Fibroblast of upper back skin (primary cell): ENCODE measurements at regions not wholly inside any gene's neighbourhood (a gene's known extent, or its start where the extent isn't known, plus 50 kb on each side); places are given as distances from the start of the nearest gene placed in this dataset.
A peak's percentile ranks its signal among the peaks of the same experiment; 100 is the strongest.

ENCODE experiments used
- DNase-seq: peaks from one replicate; pipeline ENCODE4 v3.0.0-alpha.2; 2013

GRCh38 chr13:78420814-78421213 is 182.5 kb downstream of the POU4F1 start:
- no peak for DNase-seq

DNA sequence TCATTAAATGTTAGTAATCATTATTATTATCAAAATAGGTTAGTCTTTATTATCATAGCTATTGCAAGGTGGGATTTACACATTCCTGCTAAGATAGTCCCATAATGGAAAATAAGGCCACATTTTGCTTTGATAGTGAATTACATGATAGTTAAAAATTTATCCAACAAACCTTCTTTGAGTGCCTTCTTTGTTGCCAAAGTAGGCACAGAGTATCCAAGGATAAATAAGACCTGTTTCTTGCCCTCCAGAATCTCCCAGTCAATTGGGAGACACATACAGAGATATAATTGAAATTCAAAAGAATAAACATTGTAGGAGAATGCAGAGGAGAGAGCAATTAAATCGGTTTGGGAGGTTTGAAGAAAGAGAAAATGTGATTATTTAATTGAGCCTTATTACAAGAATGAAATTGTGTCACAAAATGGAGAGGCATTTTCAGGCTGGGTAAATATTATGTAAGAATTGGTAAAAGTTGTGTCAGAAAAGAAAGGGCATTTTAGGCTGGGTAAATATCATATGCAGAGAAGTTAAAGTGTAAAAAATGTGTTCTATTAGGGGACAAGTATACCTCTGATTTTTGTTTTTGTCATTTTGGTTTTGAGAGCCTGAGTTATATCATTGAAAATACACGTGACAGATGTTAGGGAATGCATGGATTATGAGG is 189.3 kb downstream of the POU4F1 start:
- no peak for DNase-seq

GRCh38 chr13:78410847-78411246 is 192.5 kb downstream of the POU4F1 start:
- no peak for DNase-seq

DNA sequence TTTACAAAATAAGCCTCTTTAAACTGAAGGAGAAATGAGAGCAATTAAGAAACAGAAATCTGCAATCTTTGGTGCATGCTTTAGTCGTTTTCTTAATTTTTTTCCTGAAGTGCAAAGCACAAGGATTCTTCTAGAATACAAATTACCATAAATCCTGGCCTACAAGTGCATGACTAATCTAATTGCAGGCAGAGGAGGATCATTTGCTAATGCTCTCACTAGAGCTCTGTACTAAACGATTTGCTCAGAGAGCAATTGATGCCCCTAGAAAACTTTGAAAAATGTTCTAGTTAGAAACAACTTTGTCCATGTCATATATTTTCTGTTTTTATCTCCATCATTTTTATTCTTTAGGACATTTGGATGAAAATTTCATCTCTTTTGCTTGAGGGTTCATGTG is 193.2 kb downstream of the POU4F1 start:
- DNase-seq, result no peak

DNA sequence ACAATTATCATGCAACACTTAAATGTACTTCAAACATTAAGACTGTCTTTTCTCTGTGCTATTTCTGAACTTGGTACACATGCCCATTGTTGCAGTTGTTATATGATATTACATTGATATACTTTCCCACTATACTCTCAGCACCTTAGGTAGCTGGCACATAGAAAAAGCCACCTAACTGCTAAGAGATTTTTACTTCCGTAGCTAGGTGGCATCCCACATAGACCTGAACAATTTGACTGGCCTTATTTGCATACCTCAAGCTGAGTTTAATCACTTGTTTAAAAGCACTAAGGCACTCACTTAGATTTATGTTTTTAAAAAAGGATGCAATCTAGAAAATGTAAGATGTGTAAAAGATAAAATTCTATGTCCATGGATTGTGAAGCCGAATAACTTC is 194.2 kb downstream of the POU4F1 start:
- DNase-seq, result no peak

- DNase-seq, result no peak
Observed at GRCh38 chr13:78404846-78405360, 198.4 kb downstream of the POU4F1 start.

- no peak for DNase-seq
Observed at GRCh38 chr13:78402708-78403400, 200.5 kb downstream of the POU4F1 start.

GRCh38 chr13:78401873-78402707 is 201.3 kb downstream of the POU4F1 start:
- no peak for DNase-seq

DNA sequence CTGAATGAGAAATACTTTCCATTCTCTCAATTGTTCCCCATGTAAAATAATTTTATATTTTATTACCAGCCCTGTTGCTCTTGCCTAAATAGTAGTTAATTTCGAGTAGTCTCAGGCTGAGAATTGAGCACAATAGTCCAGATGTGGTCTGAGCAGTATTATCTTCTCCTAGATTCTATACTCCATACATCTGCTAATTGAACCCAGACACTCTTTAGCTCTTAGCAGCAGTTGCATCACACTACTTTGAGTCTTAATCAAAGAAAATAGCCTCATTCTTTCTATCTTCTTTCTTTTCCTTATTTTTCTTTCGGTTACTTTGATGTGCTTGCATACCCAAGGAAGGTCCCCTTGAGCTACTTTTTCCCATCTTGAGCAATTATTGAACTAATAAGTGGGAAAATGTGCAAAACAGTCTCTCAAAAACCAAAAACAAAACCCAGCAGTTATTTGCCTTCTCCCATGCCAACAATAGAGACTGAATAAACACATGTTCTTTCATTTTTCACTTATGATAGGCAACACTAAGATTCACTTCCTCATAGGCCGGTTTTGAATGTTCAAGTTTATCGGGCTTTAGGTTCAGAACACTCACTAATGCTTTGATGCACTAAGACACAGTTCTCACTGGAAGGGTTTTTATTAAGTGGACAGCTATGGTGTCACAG is 204.5 kb downstream of the POU4F1 start:
- DNase-seq, result no peak

DNA sequence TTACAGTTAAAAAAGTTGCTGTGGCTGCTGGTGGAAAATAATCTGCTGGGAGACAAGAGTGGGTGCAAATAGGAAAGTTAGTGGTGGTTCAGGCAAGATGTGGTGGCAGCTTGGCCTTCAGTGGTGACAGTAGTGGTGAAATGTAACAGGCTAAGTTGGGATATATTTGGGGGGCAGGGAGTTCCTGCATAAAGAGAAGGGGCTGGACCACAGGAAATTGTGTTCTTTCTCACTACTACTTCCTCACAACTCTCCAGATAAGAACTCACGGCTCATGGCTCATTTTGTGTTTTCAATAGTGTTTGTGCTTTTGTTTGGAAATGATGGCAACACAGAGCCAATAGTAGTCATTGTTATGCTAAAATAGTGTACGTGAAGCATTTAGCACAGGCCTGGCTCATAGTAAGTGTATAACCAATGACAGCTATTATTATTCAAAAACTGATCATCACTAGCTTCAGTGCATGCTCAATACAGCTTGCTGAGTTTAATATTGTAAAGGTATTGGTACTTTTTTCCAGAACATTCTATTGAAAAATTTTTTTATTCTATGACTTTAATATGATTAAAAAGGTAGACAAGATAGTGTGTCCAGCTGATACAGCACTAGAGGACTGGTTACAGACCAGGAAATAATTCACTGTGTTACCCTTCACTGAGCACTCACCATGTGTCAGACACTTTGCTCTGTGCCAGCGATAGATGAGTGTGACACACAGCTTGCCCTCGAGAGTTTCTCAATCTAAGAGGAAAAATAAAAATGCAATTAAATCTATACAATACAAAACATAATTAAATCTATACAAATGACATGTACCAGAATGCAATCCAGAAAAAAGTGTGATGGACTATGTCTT is 209.8 kb downstream of the POU4F1 start:
- no peak for DNase-seq

DNA sequence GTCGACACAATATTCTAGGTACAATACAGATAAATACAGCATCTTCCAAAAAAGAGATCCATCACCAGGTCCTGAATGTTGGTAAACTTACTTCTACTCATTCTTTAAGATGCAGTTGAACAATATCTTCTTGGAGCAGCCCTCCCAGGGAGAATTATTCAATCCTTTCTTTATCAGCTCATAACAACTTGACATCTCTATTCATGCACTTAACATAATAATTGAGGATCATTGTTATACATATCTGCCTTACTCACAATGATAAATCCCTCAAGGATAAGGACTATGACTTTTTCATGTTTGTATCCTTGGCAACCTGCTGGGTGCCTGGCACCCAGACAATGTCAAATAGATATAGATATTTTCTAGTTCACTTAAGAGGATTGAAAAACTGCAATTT is 219.5 kb downstream of the POU4F1 start:
- no peak for DNase-seq

DNA sequence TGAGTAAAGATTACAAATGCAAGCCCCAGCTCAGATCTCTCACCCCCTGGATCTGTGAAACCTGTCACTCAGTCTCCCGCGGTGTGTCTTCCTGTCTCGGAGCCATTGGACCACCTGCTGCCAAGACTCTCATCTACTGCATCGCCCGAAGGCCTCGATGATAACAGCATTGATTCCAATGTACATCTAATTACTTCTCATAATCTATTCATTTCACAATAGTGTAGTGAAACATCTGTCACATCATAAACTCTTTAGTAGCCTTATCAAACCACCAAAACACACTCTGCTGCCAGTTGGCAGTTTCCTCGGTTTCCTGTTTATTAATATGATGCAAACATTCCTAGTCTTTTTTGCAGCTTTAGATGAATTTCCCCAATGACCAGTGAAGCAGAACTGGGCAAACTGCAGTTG is 220.3 kb downstream of the POU4F1 start:
- DNase-seq, result no peak

- no peak for DNase-seq
Observed at GRCh38 chr13:78382491-78382890, 220.9 kb downstream of the POU4F1 start.

DNA sequence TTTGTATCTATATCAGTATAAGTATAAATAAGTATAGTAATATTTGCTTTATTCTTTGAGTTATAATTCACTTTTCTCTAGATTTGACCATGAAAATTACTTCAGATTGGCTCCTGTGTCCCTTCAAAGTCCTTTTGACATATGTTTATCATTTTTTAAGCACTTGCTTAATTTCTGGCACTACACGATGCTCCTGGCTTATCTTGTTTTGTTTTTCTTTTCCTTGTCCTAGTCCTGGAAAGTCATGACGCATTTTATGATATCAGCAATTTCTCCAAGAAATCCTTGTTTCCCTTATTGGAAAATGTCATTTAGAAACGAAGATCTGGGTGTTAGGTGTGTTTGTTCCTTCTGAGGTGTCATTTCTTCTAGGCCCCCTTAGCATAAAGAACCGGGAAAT is 226.5 kb downstream of the POU4F1 start:
- DNase-seq, result no peak

GRCh38 chr13:78376033-78376432 is 227.3 kb downstream of the POU4F1 start:
- no peak for DNase-seq

DNA sequence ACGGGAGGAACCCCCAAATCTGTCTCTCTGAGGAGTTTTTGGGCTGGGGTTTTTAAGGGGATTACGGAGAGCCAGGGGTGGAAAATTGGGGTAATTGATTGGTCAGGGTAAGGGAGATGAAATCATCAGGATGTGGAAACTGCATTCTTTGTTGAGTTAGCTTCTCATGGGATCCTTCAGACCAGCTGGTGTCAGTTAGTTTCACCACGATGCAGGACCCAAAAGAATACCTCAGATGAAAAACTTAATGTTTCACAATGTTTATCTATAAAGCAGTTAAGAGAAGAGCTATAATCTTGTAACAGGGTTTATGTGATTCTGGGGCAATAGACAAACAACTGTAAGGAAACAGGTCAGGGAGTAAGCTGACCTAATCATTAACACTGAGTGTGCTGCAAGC is 230.8 kb downstream of the POU4F1 start:
- DNase-seq, result peak; percentile 34

DNA sequence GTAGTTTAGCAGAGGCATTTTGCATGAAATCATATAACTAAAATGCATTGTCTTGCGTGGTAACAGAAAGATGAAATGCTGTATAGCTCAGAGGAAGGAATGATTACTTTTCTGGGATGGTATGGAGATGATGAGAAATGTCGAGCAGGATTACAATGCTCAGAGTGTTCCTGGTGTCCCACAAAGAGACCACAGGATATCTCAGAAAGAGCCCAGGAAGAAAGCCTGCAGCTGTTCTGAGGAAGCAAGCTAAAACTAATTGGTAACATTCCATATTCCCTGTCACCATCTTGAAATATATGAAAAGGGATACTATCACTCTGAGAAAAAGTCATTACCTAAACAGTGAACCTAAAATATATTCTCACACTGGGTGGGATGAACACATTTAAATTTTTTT is 233.1 kb downstream of the POU4F1 start:
- DNase-seq, result no peak

GRCh38 chr13:78364711-78365110 is 238.6 kb downstream of the POU4F1 start:
- no peak for DNase-seq

DNA sequence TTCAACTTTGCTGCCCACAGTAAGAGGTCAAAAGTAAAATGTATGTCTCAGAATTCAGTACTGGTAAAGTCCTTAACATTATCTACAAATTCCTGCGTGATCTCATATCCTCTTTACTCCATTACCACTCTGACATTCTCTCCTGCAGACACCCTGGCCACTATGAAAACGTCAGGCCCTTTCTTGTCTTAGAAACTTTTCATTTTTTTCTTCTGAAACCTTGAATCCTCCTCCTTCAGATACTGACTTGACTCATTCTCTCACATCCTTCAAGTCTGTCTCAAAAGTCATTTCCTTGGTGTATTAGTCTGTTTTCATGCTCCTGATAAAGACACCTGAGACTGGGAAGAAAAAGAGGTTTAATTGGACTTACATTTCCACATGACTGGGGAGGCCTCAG is 262.3 kb downstream of the POU4F1 start:
- DNase-seq, result no peak

DNA sequence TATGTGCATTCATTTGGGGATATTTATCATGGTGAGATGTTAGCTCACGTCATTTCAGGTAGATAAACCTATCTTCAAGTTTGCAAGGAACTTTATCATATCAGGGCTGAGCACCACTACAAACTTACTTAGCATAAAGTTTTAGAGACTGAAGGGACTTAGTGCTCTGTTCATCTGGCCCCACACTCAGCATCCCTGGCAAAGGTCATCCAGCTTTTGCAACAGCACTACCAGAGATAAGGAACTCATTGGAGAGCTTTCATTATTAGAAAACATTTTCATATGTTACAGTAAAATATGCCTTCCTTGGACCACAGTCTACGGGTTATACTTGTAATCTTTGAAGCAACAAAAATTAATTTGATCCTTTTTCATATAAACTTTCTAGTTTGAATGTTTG is 263.4 kb downstream of the POU4F1 start:
- DNase-seq, result no peak

- no peak for DNase-seq
Observed at GRCh38 chr13:78334059-78334458, 269.3 kb downstream of the POU4F1 start.

DNA sequence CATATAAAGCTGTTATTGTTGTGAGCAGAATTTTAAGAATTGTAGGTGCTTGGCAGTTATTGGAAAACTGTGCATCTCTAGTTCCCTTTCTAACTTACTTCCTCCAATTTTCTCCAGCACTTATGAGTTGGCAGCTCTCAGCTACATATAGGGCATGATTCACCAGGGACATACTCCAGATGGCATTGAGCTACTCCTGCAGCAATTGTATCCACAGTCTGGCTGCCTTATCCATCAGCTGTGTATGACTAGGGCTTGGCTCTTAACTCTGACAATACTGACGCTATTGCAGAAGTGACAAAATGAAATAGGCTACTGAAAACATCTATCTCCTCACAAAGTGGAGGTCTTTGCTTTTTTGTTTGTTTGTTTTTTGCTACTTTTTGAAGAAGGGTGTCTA is 276.7 kb downstream of the POU4F1 start:
- peak; percentile 5 for DNase-seq
